ENCODE measurements at regions not wholly inside any gene's neighbourhood (a gene's known extent, or its start where the extent isn't known, plus 50 kb on each side); places are given as distances from the start of the nearest gene placed in this dataset.

- DNase-seq, result no peak
These were observed 93.9 kb downstream of the TTC32 start for GRCh38 chr2:19807866-19808265.

- DNase-seq, result no peak
These were observed 94.4 kb downstream of the TTC32 start for GRCh38 chr2:19807346-19807745.

DNA sequence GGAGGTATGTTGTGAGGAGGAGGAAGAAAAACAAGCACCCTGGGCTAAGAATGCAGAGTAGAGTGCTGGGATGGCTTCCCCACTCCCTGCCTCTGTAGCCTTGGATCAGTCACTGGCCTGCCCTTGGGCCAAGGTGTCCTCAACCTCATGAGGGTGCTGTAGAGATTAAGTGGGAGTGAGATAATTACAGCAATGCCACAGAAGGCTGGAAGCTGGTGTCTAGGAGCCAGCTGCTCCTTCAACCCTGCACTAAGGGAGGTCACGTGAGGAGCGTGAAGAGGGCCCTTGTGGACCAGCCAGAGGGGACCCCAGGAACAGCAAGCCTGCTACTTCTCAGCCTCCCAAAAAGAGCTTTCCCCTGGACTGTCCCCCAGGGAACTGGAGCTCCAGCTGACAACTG, 95.2 kb downstream of the TTC32 start:
- no peak for DNase-seq

DNA sequence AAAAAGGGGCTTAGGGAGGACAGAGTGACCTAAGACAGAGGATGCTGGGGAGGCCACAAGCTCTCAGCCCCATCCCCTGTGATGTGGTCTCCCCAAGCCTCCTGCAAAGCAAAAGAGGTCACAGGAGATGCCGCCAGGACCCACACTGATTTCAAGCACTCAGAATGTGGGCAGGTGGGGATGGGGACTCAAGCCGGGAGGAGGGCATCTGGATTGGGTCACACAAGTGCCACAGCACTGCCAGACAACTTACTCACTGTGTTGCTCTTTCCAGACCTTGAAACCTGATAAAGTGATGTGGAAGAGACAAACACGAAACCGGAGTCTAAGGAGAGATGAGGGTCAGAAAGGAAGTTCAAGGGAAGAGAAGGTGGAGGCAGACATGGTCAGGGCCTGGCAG, 95.7 kb downstream of the TTC32 start:
- DNase-seq, result no peak

GRCh38 chr2:19805266-19805665, 96.5 kb downstream of the TTC32 start:
- DNase-seq, result no peak

DNA sequence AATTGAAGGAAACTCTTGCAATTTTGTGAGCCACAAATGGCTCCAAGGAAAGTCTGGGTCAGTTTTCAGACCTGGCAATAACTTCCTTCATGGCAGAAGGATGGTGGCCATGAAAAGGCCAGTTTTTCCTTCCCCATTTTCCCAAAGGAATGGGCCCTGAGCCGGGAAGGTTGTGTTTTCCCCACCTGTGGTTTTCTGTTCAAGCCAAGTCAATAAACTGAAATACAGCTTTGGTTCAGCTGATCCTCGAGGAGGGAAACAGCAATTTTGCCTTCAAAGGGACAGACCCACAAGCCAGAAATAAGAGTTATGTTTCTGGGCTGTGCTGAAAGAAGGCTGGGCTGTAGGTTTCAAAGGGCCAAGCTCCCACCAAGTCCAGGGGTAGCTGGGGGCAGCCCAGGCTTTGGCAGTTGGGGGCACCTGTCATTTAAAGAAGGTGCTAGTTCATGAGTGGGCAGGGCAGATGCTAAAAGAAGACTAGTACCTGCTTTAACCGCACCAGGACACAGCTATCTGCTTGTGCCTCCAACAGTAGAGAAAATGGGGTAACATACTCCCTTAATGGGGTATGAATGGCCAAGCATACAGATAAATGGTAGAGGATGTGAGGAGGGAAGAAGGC, 97.0 kb downstream of the TTC32 start:
- no peak for DNase-seq

DNA sequence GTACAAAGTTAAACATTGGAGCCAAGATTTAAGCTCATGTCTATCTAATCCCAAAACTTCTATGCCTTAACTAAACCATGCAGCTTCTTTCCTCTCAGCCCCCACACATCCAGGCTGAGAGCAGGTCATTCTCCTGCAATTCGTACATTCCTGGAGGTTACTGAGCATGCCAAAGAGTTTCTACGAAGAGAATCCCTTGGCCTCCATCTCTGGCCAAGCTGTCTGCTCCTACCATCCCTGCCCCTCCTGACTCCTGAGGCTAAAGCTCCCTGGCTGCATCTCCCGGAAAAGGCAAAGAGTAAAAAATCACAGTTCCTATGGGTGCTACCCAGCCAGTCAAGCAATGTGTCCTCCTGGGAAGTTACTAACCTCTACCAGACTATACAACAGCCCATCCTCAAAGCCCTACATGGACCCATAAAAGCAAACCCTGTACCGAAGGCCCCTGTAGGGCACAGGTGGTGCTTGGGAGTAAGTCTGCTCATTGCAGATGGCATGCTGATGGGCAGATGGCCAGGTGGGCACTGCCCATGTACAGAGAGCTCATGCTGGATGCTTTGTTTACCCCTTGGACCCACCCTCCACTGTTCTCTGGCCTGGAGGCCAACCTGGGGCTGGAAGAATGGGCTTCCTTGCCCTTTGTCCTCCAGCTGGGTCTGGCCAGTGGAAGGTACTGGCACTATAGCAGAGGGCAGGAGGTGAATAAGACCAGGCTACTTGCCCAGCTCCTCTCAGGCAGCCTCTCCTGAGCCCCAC, 99.5 kb downstream of the TTC32 start:
- DNase-seq, result no peak

GRCh38 chr2:19801367-19802080, 100.3 kb downstream of the TTC32 start:
- DNase-seq, result peak; percentile 94

DNA sequence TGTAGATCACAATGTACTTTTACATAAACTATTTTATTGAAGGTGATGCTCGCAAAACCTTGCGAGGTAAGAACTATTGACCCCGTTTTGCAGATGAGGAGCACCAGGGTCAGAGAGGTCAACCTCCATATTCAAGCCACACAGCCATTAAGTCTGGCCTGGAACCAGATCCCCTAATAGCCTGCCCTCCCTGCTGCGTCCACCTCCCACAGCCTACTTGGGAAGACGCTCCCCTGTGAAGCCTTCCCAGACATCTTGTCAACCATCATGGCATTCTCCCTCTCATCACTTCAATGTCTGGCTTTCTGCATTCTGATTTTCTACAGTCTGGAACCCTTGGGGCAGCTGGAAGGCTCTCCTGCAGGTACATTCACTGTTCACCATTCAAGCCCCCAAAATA, 101.0 kb downstream of the TTC32 start:
- peak; percentile 79 for DNase-seq

DNA sequence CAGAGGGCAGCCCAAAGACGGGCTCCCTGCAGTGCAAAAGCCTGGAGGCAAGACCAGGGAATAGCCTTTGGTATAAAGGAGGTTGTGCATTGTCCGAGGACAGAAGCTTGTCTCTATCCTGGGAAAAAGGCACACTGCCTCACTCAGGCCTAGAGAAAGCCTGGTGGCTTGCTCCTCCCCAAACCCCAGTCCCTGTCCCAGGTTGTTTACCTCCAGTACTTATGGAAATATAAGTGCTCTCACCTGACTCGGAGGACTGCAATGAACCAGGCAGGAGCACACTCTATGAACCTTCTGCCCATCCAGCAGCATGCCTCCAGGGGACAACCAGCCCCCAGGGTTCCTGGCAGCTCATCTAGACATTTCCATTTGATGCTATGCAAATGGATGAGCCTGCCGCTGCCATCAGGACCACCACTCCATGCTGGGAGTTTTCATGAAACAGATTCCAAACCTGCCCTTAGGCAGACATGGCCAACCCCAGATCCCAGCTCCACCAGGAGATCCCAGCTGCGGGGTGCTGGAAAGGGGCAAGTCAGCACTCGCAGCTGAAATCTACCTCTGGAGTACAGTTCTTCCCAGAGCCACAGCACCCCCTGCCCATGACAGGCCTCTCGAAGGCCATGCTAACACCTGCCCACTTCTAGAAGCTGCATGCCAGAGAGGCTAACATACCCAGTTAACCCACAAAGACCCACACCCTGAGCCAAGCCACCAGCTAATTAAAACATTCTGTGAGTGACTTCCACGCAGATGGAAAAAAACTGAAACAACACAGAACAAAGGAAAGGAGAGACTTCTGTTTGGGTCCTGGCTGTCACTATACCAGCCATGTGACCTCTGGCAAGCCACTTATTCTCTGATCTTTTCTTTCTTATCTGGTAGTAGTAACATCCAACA, 101.7 kb downstream of the TTC32 start:
- peak; percentile 70 for DNase-seq

DNA sequence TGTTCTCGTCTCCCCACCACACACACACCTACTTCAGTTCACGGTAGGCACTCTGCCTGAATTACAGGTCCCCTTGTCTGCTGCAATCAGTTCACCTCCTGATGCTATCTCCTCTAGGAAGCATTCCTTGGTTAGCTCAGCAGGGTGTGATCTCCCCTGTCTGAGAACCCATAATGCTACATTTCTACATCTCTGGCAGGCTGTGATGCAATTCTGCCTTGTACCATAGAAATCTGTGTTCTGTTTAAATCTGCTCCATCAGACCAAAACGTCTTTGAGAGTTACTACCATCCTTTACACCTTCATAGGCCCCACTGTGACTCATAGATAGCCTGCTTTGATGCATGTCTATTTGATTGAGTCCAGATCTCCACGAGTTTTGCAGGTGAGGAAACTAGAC, 103.9 kb downstream of the TTC32 start:
- peak; percentile 88 for DNase-seq

GRCh38 chr2:19797243-19797810, 104.5 kb downstream of the TTC32 start:
- no peak for DNase-seq

DNA sequence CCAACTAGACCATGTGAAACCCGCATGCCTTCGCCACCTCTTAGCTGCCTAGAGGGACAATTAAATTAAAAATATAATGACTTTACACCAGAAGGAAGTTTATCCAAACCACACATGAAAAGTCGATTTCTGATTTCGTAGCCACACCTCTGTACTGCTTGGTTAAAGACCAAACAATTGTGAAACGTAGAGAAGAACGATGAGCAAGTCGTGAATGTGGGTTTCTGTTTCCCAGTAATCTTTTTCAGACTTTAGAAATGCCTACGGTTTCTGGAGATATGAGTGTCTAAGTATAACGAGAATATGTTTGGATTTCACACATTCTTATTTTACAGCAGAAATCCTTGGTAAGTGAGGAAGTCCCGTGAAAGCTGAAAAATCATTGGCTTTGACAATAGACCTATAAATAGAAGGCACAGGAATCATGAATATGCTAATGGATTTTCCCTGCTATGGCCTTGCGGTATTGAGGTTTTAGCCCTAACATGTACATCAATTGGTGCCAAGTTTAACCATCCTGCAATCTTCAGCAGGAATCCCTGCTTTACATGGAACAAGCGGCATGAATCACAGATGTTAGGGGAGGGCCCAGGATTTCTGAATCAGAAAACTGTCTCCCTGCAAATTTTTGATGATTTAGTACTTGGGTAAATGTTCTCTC, 105.6 kb downstream of the TTC32 start:
- DNase-seq, result no peak

DNA sequence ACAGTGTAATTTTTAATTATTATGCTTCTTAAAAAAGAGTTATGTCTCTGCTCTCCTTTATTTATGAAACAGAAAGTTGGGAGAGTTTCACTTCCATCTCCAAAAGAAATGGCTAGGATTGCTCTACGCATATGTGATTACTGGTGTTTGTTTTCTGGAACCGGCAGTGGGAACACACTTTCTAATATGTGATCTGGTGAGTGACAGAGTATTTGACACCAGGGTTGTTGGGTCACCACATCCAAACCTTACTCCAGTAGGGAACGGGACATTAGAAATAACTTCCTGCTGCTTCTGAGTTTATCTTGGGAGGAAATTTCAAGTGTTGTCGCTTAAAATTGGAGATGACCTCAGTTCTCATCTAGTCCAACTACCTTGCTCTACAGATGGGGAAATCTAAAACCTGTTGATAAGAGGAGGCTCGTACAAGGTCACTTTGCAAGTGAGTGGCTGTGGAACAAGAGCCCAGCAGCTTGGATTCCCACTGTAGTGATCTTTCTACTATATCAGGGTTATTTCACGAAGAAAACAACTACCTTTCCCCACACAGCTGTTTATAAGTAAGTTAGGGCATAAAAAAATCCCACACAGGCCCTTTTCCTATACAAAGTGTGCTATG, 108.5 kb downstream of the TTC32 start:
- no peak for DNase-seq

DNA sequence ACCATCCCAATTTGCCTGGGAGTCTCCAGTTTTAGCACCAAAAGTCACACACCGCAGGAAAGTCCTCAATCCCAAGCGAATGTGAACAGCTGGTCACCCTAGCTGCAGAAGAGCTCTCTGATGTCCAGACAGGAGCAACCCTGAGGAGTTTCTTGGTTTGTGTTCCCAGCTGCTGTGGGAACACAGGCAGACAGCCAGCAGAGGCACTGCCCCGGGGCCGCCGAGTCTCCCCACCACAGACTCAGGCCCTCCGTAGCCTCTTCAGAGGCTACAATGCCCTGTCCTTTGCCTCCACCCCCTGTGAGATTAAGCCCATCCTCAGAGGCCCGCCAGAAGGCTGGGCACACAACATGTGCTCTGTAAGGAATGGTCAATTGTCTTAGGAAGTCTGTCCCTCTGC, 111.5 kb downstream of the TTC32 start:
- DNase-seq, result peak; percentile 62

DNA sequence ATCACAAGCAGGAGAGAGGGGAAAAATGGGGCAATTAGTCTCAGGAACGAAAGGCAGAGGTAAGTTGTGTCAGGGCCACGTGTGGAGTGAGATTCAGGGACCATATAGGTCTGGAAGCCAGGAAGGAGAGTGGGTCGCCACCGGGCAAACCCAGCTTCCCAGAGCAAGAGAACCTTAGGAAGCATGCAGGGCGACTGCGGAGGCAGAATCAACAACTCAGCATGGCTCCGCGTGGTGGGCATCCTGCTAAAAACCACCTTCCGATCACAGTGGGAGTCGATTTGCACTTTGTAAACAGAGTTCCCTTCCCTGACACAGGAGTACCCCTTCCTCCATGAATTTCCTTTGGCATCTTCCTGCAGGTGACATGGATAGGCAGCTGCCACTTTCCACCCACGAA, 114.6 kb downstream of the TTC32 start:
- DNase-seq, result peak; percentile 48

GRCh38 chr2:19786408-19787058, 115.2 kb downstream of the TTC32 start:
- DNase-seq, result peak; percentile 84

GRCh38 chr2:19785867-19786266, 115.9 kb downstream of the TTC32 start:
- DNase-seq, result peak; percentile 51

DNA sequence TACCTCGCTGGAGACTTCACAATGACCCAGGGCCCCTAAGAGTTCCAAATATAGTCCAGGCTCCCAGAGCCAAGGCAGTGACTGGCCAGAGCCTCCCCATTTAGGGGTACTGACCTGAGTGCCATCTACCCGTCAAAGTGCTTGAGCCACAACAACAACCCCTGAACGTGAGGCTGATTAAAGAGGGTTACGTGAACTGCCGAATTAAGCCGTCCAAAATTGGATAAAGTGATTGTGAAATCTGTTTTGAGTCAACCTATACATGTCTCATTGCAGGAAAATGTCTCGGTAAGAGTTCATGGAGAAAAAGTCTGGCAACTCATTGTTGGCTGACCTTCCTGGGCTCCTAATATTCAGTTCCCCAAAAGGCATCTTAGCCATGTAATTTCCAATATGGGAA, 116.3 kb downstream of the TTC32 start:
- peak; percentile 24 for DNase-seq

DNA sequence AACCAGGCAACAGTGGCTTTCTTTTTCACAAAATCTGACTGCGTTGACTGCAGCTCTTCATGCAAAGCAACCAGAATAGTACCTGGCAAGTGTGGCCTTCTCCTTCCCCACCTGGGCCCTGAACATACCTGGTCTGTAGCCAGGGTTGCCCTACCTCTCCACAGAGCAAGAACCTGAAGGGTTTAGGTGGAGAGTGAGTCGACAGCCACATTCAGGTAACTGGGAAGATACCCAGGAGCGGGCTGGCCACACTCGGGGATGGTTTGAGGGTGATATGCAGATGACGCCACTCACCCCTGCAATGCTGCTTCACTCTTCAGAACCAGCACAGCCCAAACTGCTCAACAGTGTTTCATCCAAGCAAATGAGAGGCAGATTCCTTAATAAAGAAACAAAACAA, 117.3 kb downstream of the TTC32 start:
- DNase-seq, result peak; percentile 20

DNA sequence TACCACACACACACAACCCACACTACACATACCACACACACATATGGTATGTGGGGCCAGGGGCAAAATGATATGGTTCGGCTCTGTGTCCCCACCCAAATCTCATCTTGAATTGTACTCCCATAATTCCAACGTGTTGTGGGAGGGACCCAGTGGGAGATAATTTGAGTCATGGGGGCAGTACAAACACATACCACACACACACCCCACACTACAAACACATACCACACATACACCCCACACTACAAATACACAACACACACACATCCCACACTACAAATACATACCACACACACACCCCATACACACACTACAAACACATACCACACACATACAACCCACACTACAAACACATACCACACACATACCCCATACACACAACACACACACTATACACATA, 117.8 kb downstream of the TTC32 start:
- DNase-seq, result no peak
